HEK293 (cell line): ENCODE measurements at regions not wholly inside any gene's neighbourhood (a gene's known extent, or its start where the extent isn't known, plus 50 kb on each side); places are given as distances from the start of the nearest gene placed in this dataset.
"Not testable (repeated sequence)": the region's sequence is repeated elsewhere in the genome, so short reads cannot be mapped to it uniquely, and the experiment has no call there.

Experiments used
- CTCF ChIA-PET: fragments of 350-600 bp; formaldehyde crosslinking; extraction: SDS; loops from one replicate; lab custom pipeline; 2021; ENCODE audit warnings: antibody characterized with exemption; lab: Yijun Ruan, JAX
- POLR2A ChIA-PET: fragments of 300-600 bp; formaldehyde crosslinking; extraction: SDS; loops from one replicate; lab custom pipeline; 2020; ENCODE audit warnings: antibody characterized with exemption, inconsistent platforms; lab: Yijun Ruan, JAX
- H3K27ac ChIP-seq: fragments of 200-500 bp; sonication (Bioruptor generic); 2 replicates; pipeline ENCODE4 v1.5.1; 2014; ENCODE audit warnings: low read depth, low read length, control low read depth, inconsistent platforms; ENCODE audit errors: extremely low read depth
- H3K36me3 ChIP-seq, 2 experiments: fragments of 200-500 bp in 1 of 2; sonication (Bioruptor generic) in 1 of 2; 1 replicate in 1 of 2; 2 replicates in 1 of 2; pipeline ENCODE4 v1.5.1; 2014 to 2017; ENCODE audit warnings: inconsistent platforms in 2 of 2, low read length in 2 of 2; ENCODE audit not compliant: control insufficient read depth in 2 of 2, insufficient read depth in 1 of 2
- H3K4me1 ChIP-seq: fragments of 200-500 bp; sonication (Bioruptor generic); 2 replicates; pipeline ENCODE4 v1.5.1; 2014; ENCODE audit warnings: mild to moderate bottlenecking, low read length, inconsistent platforms; ENCODE audit not compliant: control insufficient read depth, insufficient read depth
- H3K4me3 ChIP-seq: 2 replicates; pipeline ENCODE4 v1.5.1; 2011; ENCODE audit warnings: low read depth, mild to moderate bottlenecking, control low read depth, low read length, moderate library complexity
- H3K9me3 ChIP-seq: fragments of 200-500 bp; sonication (Bioruptor generic); 2 replicates; pipeline ENCODE4 v1.5.1; 2014; ENCODE audit warnings: low read depth, low read length, inconsistent platforms; ENCODE audit not compliant: control insufficient read depth, insufficient read depth
- BCL11B ChIP-seq: fragments of 450-650 bp; formaldehyde crosslinking; IDR thresholded peaks from 2 replicates; pipeline ENCODE4 v1.5.1; 2016; ENCODE audit warnings: low read depth, missing biosample characterization, missing genetic modification characterization
- GLIS1 ChIP-seq: fragments of 450-650 bp; formaldehyde crosslinking; IDR thresholded peaks from 2 replicates; pipeline ENCODE4 v1.5.1; 2016; ENCODE audit warnings: missing biosample characterization, missing genetic modification characterization
- HOXA7 ChIP-seq: sonication (generic); formaldehyde crosslinking; IDR thresholded peaks from 2 replicates; pipeline ENCODE4 v1.8.1; 2022; ENCODE audit warnings: missing genetic modification reagents, borderline replicate concordance
- KLF8 ChIP-seq: fragments of 450-650 bp; formaldehyde crosslinking; IDR thresholded peaks from 2 replicates; pipeline ENCODE4 v1.5.1; 2016; ENCODE audit warnings: missing biosample characterization, missing genetic modification characterization
- MEIS1 ChIP-seq: sonication (generic); formaldehyde crosslinking; IDR thresholded peaks from 2 replicates; pipeline ENCODE4 v1.8.1; 2022; ENCODE audit warnings: missing genetic modification reagents, mild to moderate bottlenecking, borderline replicate concordance
- MYNN ChIP-seq: fragments of 450-650 bp; formaldehyde crosslinking; IDR thresholded peaks from 2 replicates; pipeline ENCODE4 v1.5.1; 2016; ENCODE audit warnings: missing biosample characterization, missing genetic modification characterization, borderline replicate concordance
- TCF7L2 ChIP-seq: IDR thresholded peaks from 2 replicates; pipeline ENCODE4 v1.6.1; 2011; ENCODE audit warnings: low read depth, mild to moderate bottlenecking, inconsistent platforms, low read length, moderate library complexity, borderline replicate concordance
- ZBTB21 ChIP-seq: fragments of 450-650 bp; formaldehyde crosslinking; IDR thresholded peaks from 2 replicates; pipeline ENCODE4 v1.5.1; 2017; ENCODE audit warnings: missing biosample characterization, missing genetic modification characterization
- ZBTB8A ChIP-seq: fragments of 450-650 bp; formaldehyde crosslinking; IDR thresholded peaks from 2 replicates; pipeline ENCODE4 v1.5.1; 2016; ENCODE audit warnings: missing biosample characterization, missing genetic modification characterization
- ZEB2 ChIP-seq: fragments of 450-650 bp; formaldehyde crosslinking; IDR thresholded peaks from 2 replicates; pipeline ENCODE4 v1.5.1; 2016; ENCODE audit warnings: missing biosample characterization, missing genetic modification characterization
- ZFP69B ChIP-seq: fragments of 450-650 bp; formaldehyde crosslinking; IDR thresholded peaks from 2 replicates; pipeline ENCODE4 v1.5.1; 2016; ENCODE audit warnings: missing biosample characterization, missing genetic modification characterization
- ZNF350 ChIP-seq: fragments of 450-650 bp; formaldehyde crosslinking; IDR thresholded peaks from 2 replicates; pipeline ENCODE4 v1.5.0; 2017; ENCODE audit warnings: missing biosample characterization, mild to moderate bottlenecking, missing genetic modification characterization
- ZNF354C ChIP-seq: fragments of 450-650 bp; formaldehyde crosslinking; IDR thresholded peaks from 2 replicates; pipeline ENCODE4 v1.5.1; 2016; ENCODE audit warnings: missing biosample characterization, missing genetic modification characterization, low read depth, borderline replicate concordance
- ZNF521 ChIP-seq: fragments of 450-650 bp; formaldehyde crosslinking; IDR thresholded peaks from 2 replicates; pipeline ENCODE4 v1.5.1; 2017; ENCODE audit warnings: missing biosample characterization, mild to moderate bottlenecking, missing genetic modification characterization
- ZNF530 ChIP-seq: fragments of 450-650 bp; formaldehyde crosslinking; IDR thresholded peaks from 2 replicates; pipeline ENCODE4 v1.5.1; 2016; ENCODE audit warnings: low read depth, missing biosample characterization, missing genetic modification characterization
- ZNF561 ChIP-seq: fragments of 450-650 bp; IDR thresholded peaks from 2 replicates; pipeline ENCODE4 v1.5.1; 2018; ENCODE audit warnings: missing biosample characterization, missing genetic modification characterization, borderline replicate concordance
- ZNF701 ChIP-seq: fragments of 450-650 bp; formaldehyde crosslinking; IDR thresholded peaks from 2 replicates; pipeline ENCODE4 v1.5.1; 2016; ENCODE audit warnings: missing biosample characterization, missing genetic modification characterization
- TF ChIP-seq, protein P1 (sequence below): fragments of 450-650 bp; formaldehyde crosslinking; IDR thresholded peaks from 2 replicates; pipeline ENCODE4 v1.5.1; 2016; ENCODE audit warnings: missing biosample characterization, missing genetic modification characterization
- TF ChIP-seq, protein P2 (sequence below): fragments of 450-650 bp; formaldehyde crosslinking; IDR thresholded peaks from 2 replicates; pipeline ENCODE4 v1.5.1; 2016; ENCODE audit warnings: missing biosample characterization, missing genetic modification characterization, low read depth
- TF ChIP-seq, protein P3 (sequence below): fragments of 450-650 bp; formaldehyde crosslinking; IDR thresholded peaks from 2 replicates; pipeline ENCODE4 v1.5.1; 2016; ENCODE audit warnings: missing biosample characterization, missing genetic modification characterization

DNA sequence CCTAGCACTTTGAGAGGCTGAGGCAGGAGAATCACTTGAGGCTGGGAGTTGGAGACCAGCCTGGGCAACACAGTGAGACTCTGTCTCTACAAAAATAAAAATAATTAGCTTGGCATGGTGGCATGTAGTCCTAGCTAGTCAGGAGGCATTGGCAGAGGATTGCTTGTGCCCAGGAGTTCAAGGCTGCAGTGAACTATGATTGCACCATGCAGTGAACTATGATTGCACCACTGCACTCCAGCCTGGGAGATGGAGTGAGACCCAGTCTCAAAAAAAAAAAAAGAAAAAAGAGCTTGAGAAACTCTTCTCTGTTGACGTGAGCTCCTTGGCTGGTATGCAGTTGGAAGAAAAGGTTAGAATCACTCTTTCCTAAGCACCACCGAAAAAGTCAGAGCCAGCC is 125.1 kb upstream of the TNP1 start:
- Histone ChIP-seq H3K36me3 (no peaks in the 10 kb centered on the region), H3K9me3 (no peaks in the 10 kb centered on the region), H3K4me1 (no peaks in the 10 kb centered on the region), H3K27ac (no peak overlapping the region), H3K4me3 (no peak overlapping the region)
- CTCF ChIA-PET: interaction anchor here (0.6 to 1.3 kb wide), 3 partner anchors 42 to 287 kb away, joined by 3 to 4 read pairs (median 3); no protein-coding TSS in a partner anchor
- no peak for TF ChIP-seq KLF8
- no peak for TF ChIP-seq ZEB2 (tag by site-specific recombination)
- no peak for TF ChIP-seq ZBTB21 (tag by site-specific recombination)
- TF ChIP-seq HOXA7 (CRISPR knock-in tag): no peak
- no peak for TF ChIP-seq ZNF354C
- TF ChIP-seq GLIS1 (tag by site-specific recombination): no peak
- TF ChIP-seq ZNF350 (tag by site-specific recombination): no peak
- no peak for TF ChIP-seq ZFP69B (tag by site-specific recombination)
- no peak for TF ChIP-seq MYNN (tag by site-specific recombination)
- POLR2A ChIA-PET: interaction anchor here (0.6 kb wide), 1 partner anchor 41 kb away, joined by 4 read pairs; no protein-coding TSS in a partner anchor

DNA sequence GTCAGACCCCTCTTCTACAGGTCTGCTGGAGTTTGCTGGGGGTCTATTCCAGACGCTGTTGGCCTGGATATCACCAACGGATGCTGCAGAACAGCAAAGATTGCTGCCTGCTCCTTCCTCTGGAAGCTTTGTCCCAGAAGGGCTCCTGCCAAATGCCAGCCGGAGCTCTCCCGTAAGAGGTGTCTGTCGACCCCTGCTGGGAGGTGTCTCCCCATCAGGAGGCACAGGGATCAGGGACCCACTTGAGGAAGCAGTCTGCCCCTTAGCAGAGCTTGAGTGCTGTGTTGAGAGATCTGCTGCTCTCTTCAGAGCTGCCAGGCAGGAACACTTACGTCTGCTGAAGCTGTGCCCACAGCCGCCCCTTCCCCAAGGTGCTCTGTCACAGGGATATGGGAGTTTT is 122.1 kb upstream of the TNP1 start:
- H3K27ac ChIP-seq, H3K9me3 ChIP-seq, CTCF ChIA-PET: not testable (repeated sequence)

DNA sequence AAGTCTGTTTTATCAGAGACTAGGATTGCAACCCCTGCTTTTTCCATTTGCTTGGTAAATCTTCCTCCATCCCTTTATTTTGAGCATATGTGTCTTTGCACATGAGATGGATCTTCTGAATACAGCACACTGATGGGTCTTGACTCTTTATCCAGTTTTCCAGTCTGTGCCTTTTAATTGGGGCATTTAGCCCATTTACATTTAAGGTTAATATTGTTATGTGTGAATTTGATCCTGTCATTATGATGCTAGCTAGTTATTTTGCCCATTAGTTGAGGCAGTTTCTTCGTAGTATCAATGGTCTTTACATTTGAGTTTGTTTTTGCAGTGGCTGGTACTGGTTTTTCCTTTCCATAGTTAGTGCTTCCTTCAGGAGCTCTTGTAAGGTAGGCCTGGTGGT is 120.6 kb upstream of the TNP1 start:
- H3K27ac ChIP-seq, H3K9me3 ChIP-seq, POLR2A ChIA-PET, H3K36me3 ChIP-seq, H3K4me1 ChIP-seq, H3K4me3 ChIP-seq: not testable (repeated sequence)
- CTCF ChIA-PET: interaction anchor here (0.6 kb wide), 1 partner anchor 162 kb away, joined by 3 read pairs; no protein-coding TSS in a partner anchor

More for the DNA sequence above, 122.1 kb upstream of the TNP1 start:
- H3K36me3 ChIP-seq, POLR2A ChIA-PET, H3K4me3 ChIP-seq, H3K4me1 ChIP-seq: not testable (repeated sequence)

DNA sequence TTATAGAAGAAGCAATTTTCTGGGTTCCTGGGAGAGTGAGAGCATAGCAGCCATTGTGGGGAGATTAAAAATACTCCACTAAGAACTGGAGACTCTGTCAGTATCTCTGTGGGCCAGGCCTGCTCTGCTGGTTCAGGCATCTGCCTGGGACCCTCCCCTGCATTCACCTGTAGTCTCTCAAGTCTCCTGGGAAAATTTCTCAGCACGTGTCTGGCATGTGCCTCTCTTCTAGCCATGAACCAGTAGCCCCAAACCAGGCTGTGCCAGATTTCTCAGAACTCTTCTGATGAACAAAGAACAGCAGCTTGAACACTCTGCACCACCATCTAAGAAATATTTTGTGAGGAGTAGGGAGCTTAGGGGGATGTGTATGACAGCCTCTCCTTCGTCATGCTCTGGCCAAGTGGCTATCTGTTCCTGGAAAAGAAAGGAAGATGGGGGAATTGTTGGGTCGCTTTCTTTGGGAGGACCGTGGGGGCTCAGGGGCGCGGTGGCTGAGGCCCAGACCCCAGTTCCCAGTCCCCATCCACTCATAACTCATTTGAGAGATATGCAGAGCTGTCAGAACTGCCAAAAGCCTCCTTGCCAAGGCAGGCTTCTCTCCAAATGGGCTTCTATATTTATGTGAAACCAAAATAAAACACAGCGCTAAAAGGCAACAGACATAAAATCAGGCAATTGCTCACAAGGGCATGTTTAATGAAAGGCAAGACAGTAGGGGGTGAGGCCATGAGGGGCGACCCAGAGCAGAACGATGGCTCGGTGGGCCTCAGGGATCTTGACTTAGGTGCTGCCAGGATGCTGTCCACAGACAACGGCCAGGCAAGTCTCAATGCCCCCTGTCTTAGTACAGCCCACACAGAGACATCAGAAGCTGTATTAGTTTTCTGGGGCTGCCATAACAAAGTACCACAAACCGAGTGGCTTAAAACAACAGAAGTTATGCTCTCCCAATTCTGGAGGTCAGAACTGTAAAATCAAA is 114.7 kb upstream of the TNP1 start:
- no peaks in the 10 kb centered on the region for H3K36me3 ChIP-seq
- H3K4me3 ChIP-seq: no peak overlapping the region
- ChIA-PET POLR2A (no interaction called here), CTCF (no interaction called here)
- no peak overlapping the region for H3K27ac ChIP-seq
- TF ChIP-seq, protein P1, sequence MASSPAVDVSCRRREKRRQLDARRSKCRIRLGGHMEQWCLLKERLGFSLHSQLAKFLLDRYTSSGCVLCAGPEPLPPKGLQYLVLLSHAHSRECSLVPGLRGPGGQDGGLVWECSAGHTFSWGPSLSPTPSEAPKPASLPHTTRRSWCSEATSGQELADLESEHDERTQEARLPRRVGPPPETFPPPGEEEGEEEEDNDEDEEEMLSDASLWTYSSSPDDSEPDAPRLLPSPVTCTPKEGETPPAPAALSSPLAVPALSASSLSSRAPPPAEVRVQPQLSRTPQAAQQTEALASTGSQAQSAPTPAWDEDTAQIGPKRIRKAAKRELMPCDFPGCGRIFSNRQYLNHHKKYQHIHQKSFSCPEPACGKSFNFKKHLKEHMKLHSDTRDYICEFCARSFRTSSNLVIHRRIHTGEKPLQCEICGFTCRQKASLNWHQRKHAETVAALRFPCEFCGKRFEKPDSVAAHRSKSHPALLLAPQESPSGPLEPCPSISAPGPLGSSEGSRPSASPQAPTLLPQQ (tag by site-specific recombination): no peak
- no peak for TF ChIP-seq ZNF701 (tag by site-specific recombination)
- TF ChIP-seq, protein P2, sequence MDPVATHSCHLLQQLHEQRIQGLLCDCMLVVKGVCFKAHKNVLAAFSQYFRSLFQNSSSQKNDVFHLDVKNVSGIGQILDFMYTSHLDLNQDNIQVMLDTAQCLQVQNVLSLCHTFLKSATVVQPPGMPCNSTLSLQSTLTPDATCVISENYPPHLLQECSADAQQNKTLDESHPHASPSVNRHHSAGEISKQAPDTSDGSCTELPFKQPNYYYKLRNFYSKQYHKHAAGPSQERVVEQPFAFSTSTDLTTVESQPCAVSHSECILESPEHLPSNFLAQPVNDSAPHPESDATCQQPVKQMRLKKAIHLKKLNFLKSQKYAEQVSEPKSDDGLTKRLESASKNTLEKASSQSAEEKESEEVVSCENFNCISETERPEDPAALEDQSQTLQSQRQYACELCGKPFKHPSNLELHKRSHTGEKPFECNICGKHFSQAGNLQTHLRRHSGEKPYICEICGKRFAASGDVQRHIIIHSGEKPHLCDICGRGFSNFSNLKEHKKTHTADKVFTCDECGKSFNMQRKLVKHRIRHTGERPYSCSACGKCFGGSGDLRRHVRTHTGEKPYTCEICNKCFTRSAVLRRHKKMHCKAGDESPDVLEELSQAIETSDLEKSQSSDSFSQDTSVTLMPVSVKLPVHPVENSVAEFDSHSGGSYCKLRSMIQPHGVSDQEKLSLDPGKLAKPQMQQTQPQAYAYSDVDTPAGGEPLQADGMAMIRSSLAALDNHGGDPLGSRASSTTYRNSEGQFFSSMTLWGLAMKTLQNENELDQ: no peak
- no peak for TF ChIP-seq MEIS1
- no peak for TF ChIP-seq BCL11B (tag by site-specific recombination)
- TF ChIP-seq, protein P3, sequence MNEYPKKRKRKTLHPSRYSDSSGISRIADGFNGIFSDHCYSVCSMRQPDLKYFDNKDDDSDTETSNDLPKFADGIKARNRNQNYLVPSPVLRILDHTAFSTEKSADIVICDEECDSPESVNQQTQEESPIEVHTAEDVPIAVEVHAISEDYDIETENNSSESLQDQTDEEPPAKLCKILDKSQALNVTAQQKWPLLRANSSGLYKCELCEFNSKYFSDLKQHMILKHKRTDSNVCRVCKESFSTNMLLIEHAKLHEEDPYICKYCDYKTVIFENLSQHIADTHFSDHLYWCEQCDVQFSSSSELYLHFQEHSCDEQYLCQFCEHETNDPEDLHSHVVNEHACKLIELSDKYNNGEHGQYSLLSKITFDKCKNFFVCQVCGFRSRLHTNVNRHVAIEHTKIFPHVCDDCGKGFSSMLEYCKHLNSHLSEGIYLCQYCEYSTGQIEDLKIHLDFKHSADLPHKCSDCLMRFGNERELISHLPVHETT (tag by site-specific recombination): no peak
- TF ChIP-seq ZBTB8A: no peak
- TF ChIP-seq ZNF561 (tag by site-specific recombination): no peak
- no peak for TF ChIP-seq TCF7L2
- TF ChIP-seq ZNF530: no peak
- no peak for TF ChIP-seq ZEB2 (tag by site-specific recombination)
- TF ChIP-seq ZNF521 (tag by site-specific recombination): no peak
- H3K9me3 ChIP-seq: no peaks in the 10 kb centered on the region
- no peaks in the 10 kb centered on the region for H3K4me1 ChIP-seq
